GM12878 (cell line): ENCODE measurements at regions not wholly inside any gene's neighbourhood (a gene's known extent, or its start where the extent isn't known, plus 50 kb on each side); places are given as distances from the start of the nearest gene placed in this dataset.

Experiments
- ATAC-seq: fragments of 200-7000 bp; cut with Tn5 transposase; 3 replicates; pipeline ENCODE4 v1.9.1; 2020; ENCODE audit warnings: mild to moderate bottlenecking, moderate library complexity
- BruUV-seq: library from RNA; stranded (reverse); fragments of 400-500 nt; replicated peaks from 2 replicates; lab custom pipeline; 2021; lab: Mats Ljungman, UMichigan
- CTCF ChIA-PET: fragments of 300-600 bp; sonication (Branson Sonifier 250); formaldehyde crosslinking; extraction: SDS; loops from one replicate; lab custom pipeline; 2021; ENCODE audit warnings: inconsistent platforms; lab: Yijun Ruan, JAX
- POLR2A ChIA-PET: fragments of 350-600 bp; formaldehyde crosslinking; extraction: SDS; loops from one replicate; lab custom pipeline; 2021; ENCODE audit warnings: inconsistent platforms; lab: Charles Lee
- RAD21 ChIA-PET: fragments of 300-600 bp; sonication (Branson Sonifier 250); formaldehyde crosslinking; loops from one replicate; lab custom pipeline; 2023; ENCODE audit warnings: antibody characterized with exemption; ENCODE audit not compliant: unreplicated experiment; lab: Charles Lee
- SMC1A ChIA-PET: fragments of 300-600 bp; sonication (Branson Sonifier 250); formaldehyde crosslinking; loops from one replicate; lab custom pipeline; 2023; ENCODE audit not compliant: unreplicated experiment, uncharacterized antibody; lab: Charles Lee
- DNase-seq: peaks from one replicate; pipeline ENCODE4 v3.0.0-alpha.2; 2011; ENCODE audit warnings: low read depth, low spot score
- FAIRE-seq: peaks from 3 replicates; lab custom pipeline; 2011; peaks lifted over from hg19 to GRCh38; lab: Jason Lieb, UNC
- H2AFZ ChIP-seq: 2 replicates; pipeline ENCODE4 v1.6.0; 2011; ENCODE audit warnings: low read depth, low read length, control low read depth; ENCODE audit not compliant: control insufficient read depth
- H3K27ac ChIP-seq: 2 replicates; pipeline ENCODE4 v1.5.1; 2011; ENCODE audit warnings: control low read depth; ENCODE audit not compliant: control insufficient read depth, insufficient read depth
- H3K27me3 ChIP-seq, 2 experiments: replicated peaks in 1 of 2; 2 replicates each; pipeline versions ENCODE4 v1.6.0 to v1.6.1; 2011; ENCODE audit warnings: low read length in 1 of 2; ENCODE audit not compliant: control insufficient read depth in 2 of 2, insufficient read depth in 2 of 2
- H3K36me3 ChIP-seq, 2 experiments: 2 replicates each; pipeline ENCODE4 v1.5.1; 2011; ENCODE audit warnings: low read length in 1 of 2; ENCODE audit not compliant: control insufficient read depth in 2 of 2, insufficient read depth in 2 of 2
- H3K4me1 ChIP-seq: 2 replicates; pipeline ENCODE4 v1.6.1; 2011; ENCODE audit warnings: mild to moderate bottlenecking, low read length, moderate library complexity, mixed read lengths; ENCODE audit not compliant: control insufficient read depth, insufficient read depth
- H3K4me2 ChIP-seq: 2 replicates; pipeline ENCODE4 v1.6.0; 2011; ENCODE audit warnings: control low read depth; ENCODE audit not compliant: control insufficient read depth, insufficient read depth
- H3K4me3 ChIP-seq: fragments of 200-600 bp; sonication (generic); 2 replicates; pipeline ENCODE4 v1.5.1; 2016
- H3K79me2 ChIP-seq: 2 replicates; pipeline ENCODE4 v1.6.0; 2011; ENCODE audit warnings: low read length; ENCODE audit not compliant: control insufficient read depth, insufficient read depth
- H3K9ac ChIP-seq: 2 replicates; pipeline ENCODE4 v1.8.0; 2011; ENCODE audit warnings: low read length, control low read depth, mixed read lengths; ENCODE audit not compliant: control insufficient read depth, insufficient read depth
- H3K9me3 ChIP-seq: replicated peaks from 3 replicates; pipeline ENCODE4 v1.5.1; 2011; ENCODE audit warnings: mild to moderate bottlenecking, low read length; ENCODE audit not compliant: control insufficient read depth, insufficient read depth
- H4K20me1 ChIP-seq: 2 replicates; pipeline ENCODE4 v1.6.0; 2011; ENCODE audit not compliant: control insufficient read depth, insufficient read depth
- MTA2 ChIP-seq: fragments of 450-650 bp; IDR thresholded peaks from 2 replicates; pipeline ENCODE4 v1.6.1; 2016; ENCODE audit warnings: low read depth, mild to moderate bottlenecking, moderate library complexity
- NFIC ChIP-seq: IDR thresholded peaks from 2 replicates; pipeline ENCODE4 v1.6.1; 2012; ENCODE audit warnings: low read depth, mild to moderate bottlenecking, inconsistent platforms, low read length, moderate library complexity
- SMAD1 ChIP-seq: fragments of 450-650 bp; IDR thresholded peaks from 2 replicates; pipeline ENCODE4 v1.6.1; 2018; ENCODE audit warnings: mild to moderate bottlenecking, low read depth; ENCODE audit not compliant: partially characterized antibody
- STAT1 ChIP-seq: fragments of 450-650 bp; conservative IDR thresholded peaks from 2 replicates; pipeline ENCODE4 v1.6.1; 2014; ENCODE audit warnings: antibody characterized with exemption, mild to moderate bottlenecking
- ZBTB4 ChIP-seq: fragments of 450-650 bp; formaldehyde crosslinking; IDR thresholded peaks from 2 replicates; pipeline ENCODE4 v1.4.0; 2022; ENCODE audit warnings: mild to moderate bottlenecking, moderate library complexity
- WGBS: methylation state at CpG from one replicate; pipeline ENCODE4 v1.1.6; 2016; ENCODE audit warnings: low lambda C conversion rate; ENCODE audit not compliant: insufficient replicate concordance, insufficient coverage; ENCODE audit errors: missing lambda C conversion rate; 5-methylcytosine and 5-hydroxymethylcytosine counted together
- in situ Hi-C: fragments of 300-500 bp; cut with MboI; formaldehyde crosslinking; loops from 9 replicates; pipeline ENCODE4 v1.14.3; 2018; ENCODE audit warnings: mixed read lengths
- intact Hi-C: fragments of 100-400 bp; cut with micrococcal nuclease; formaldehyde crosslinking; loops from one replicate; pipeline ENCODE4 v1.14.2; 2022; ENCODE audit not compliant: unreplicated experiment

GRCh38 chr15:69524814-69525213 lies 72.2 kb downstream of the RPLP1 start:
- WGBS: 43% methylated on average over 7 of the region's 7 CpGs
- TF ChIP-seq SMAD1 (no peak), STAT1 (no peak), NFIC (no peak), MTA2 (no peak), ZBTB4 (CRISPR knock-in tag) (no peak)
- FAIRE-seq (no peak), ATAC-seq (no peak), DNase-seq (no peak)
- no peaks in the 10 kb centered on the region for H3K36me3 ChIP-seq
- no peaks in the 10 kb centered on the region for H3K9me3 ChIP-seq
- no peak overlapping the region for H3K4me2 ChIP-seq
- H3K9ac ChIP-seq: no peak overlapping the region
- in situ Hi-C loops (no loop called here), intact Hi-C loops (loop anchor here (5.0 kb wide), 1 partner anchor 202 kb away; no protein-coding TSS in a partner anchor)
- ChIA-PET SMC1A (no interaction called here), RAD21 (no interaction called here), CTCF (interaction anchor here (1.1 to 1.5 kb wide), 3 partner anchors 8 to 963 kb away, joined by 3 to 5 read pairs (median 4); no protein-coding TSS in a partner anchor), POLR2A (no interaction called here)
- H3K79me2 ChIP-seq: no peaks in the 10 kb centered on the region
- H2AFZ ChIP-seq: no peak overlapping the region
- H3K4me1 ChIP-seq: no peaks in the 10 kb centered on the region
- H3K4me3 ChIP-seq: no peak overlapping the region
- BruUV-seq: no TSS peak
- H3K27me3 ChIP-seq: peaks cover 8 to 10% of the 10 kb centered on the region in 2 experiments
- H4K20me1 ChIP-seq: no peaks in the 10 kb centered on the region
- no peak overlapping the region for H3K27ac ChIP-seq
